ENCODE measurements at regions not wholly inside any gene's neighbourhood (a gene's known extent, or its start where the extent isn't known, plus 50 kb on each side); places are given as distances from the start of the nearest gene placed in this dataset.

DNA sequence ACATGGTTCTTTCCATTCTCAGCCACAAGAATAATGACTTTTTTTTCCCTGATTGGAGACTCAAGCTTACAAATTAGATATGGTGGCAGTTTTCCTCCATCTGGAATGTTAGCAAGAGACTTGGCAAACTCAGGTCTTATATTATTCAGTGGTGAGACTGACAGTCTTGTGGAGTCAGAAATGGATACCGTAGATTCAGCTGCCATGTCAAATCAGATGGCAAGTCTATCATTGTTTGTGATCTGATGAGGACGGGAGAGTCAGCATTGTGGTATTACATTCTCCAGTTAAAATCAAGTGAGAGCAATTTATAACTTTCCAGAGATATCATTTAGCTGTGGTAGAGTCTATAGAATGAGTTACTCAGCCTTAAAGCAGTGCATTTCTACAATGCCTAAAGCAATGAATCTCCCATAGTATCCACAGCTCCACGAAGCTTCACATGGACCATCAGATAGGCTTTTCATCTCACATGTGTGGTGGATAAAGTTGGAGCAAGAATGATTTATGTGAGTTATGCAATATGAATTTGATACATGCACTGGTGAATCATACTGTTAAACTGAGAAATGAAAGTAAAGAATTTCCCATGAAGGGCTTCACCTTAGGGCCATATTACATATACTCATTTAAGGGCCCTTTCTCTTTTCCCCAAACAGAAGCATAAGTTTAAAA lies 430.6 kb downstream of the ZNF608 start:
- Histone ChIP-seq H3K9me3 (ENCODE audit: control insufficient read depth, low read length) (no peaks in the 10 kb centered on the region), H3K4me1 (ENCODE audit: control insufficient read depth, insufficient read depth, low read length) (no peaks in the 10 kb centered on the region), H3K36me3 (ENCODE audit: control insufficient read depth, insufficient read depth, low read length) (no peaks in the 10 kb centered on the region), H3K4me3 (ENCODE audit: low read length) (no peak overlapping the region), H3K27me3 (ENCODE audit: control insufficient read depth, insufficient read depth, low read length) (no peaks in the 10 kb centered on the region), H3K9ac (ENCODE audit: low read length) (no peak overlapping the region)

DNA sequence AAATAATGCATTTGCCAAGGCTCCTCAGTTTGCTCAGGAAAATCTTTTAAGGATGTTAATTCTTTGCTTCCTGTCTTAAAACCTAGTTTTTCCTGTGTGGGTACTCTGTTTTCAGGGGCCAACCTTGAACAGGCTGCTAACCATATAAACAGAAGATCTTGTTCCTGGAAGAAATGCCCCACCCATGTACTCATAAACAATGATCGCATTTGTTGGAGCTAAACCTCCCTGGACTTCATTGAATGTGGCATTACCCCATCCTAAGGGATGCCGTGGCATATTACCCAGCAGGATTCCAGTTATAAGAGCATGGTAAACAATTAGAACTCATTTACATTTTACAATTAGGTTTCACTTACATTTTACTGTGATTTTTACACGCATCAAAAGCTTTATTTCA lies 436.0 kb downstream of the ZNF608 start:
- no peak overlapping the region for H3K9ac ChIP-seq (ENCODE audit: low read length)
- H3K4me3 ChIP-seq (ENCODE audit: low read length): no peak overlapping the region
- H3K9me3 ChIP-seq (ENCODE audit: control insufficient read depth, low read length): no peaks in the 10 kb centered on the region
- H3K4me1 ChIP-seq (ENCODE audit: control insufficient read depth, insufficient read depth, low read length): peaks cover 6% of the 10 kb centered on the region
- H3K27me3 ChIP-seq (ENCODE audit: control insufficient read depth, insufficient read depth, low read length): no peaks in the 10 kb centered on the region
- no peaks in the 10 kb centered on the region for H3K36me3 ChIP-seq (ENCODE audit: control insufficient read depth, insufficient read depth, low read length)

- no peaks in the 10 kb centered on the region for H3K9me3 ChIP-seq (ENCODE audit: control insufficient read depth, low read length)
- no peak overlapping the region for H3K9ac ChIP-seq (ENCODE audit: low read length)
Observed at GRCh38 chr5:124309241-124309980, 437.0 kb downstream of the ZNF608 start.

DNA sequence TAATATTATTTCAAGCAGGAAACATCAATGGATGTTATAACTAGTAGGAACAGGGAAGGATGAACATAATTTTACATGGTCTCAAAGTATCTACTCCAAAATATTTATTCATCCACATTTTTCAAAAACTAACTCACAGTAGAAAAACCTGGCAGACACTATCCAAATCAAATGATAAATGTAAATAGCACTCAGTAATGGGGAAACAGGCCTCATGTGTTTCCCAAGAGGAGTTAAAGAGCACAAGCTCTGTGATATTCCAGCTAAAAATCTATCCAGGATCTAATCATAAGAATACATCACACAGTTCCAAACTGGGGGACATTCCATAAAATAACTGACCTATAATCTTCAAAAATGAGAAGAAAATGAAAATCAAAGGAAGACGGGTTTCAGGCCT lies 443.1 kb downstream of the ZNF608 start:
- Histone ChIP-seq H3K27me3 (ENCODE audit: control insufficient read depth, insufficient read depth, low read length) (no peaks in the 10 kb centered on the region), H3K36me3 (ENCODE audit: control insufficient read depth, insufficient read depth, low read length) (no peaks in the 10 kb centered on the region), H3K9ac (ENCODE audit: low read length) (no peak overlapping the region), H3K4me3 (ENCODE audit: low read length) (no peak overlapping the region), H3K4me1 (ENCODE audit: control insufficient read depth, insufficient read depth, low read length) (no peaks in the 10 kb centered on the region), H3K9me3 (ENCODE audit: control insufficient read depth, low read length) (no peaks in the 10 kb centered on the region)

More at GRCh38 chr5:124309241-124309980, 437.0 kb downstream of the ZNF608 start:
- Histone ChIP-seq H3K36me3 (ENCODE audit: control insufficient read depth, insufficient read depth, low read length) (no peaks in the 10 kb centered on the region), H3K4me3 (ENCODE audit: low read length) (no peak overlapping the region), H3K27me3 (ENCODE audit: control insufficient read depth, insufficient read depth, low read length) (no peaks in the 10 kb centered on the region), H3K4me1 (ENCODE audit: control insufficient read depth, insufficient read depth, low read length) (peaks cover 6% of the 10 kb centered on the region)

DNA sequence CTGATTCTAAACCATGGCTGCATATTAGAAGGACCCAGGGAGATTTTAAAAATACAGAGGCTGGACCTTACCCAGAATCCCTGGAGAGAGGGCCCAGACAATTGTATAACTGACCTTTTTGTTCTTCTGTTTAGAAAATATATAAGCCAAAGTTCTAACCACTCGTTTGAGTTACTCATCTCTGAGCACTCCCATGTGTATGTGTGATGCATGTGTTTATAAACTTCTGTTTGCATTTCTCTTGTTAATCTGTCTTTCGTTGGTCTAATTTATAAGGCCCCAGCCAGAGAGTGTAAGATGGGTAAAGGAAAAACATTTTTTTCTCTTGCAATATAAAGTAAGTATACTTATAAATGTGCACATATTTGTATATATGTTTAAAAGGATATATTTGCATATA lies 443.9 kb downstream of the ZNF608 start:
- Histone ChIP-seq H3K27me3 (ENCODE audit: control insufficient read depth, insufficient read depth, low read length) (no peaks in the 10 kb centered on the region), H3K9ac (ENCODE audit: low read length) (no peak overlapping the region), H3K36me3 (ENCODE audit: control insufficient read depth, insufficient read depth, low read length) (no peaks in the 10 kb centered on the region), H3K9me3 (ENCODE audit: control insufficient read depth, low read length) (no peaks in the 10 kb centered on the region), H3K4me3 (ENCODE audit: low read length) (no peak overlapping the region), H3K4me1 (ENCODE audit: control insufficient read depth, insufficient read depth, low read length) (no peaks in the 10 kb centered on the region)

- Histone ChIP-seq H3K27me3 (ENCODE audit: control insufficient read depth, insufficient read depth, low read length) (no peaks in the 10 kb centered on the region), H3K9me3 (ENCODE audit: control insufficient read depth, low read length) (no peaks in the 10 kb centered on the region), H3K4me3 (ENCODE audit: low read length) (no peak overlapping the region), H3K36me3 (ENCODE audit: control insufficient read depth, insufficient read depth, low read length) (no peaks in the 10 kb centered on the region), H3K9ac (ENCODE audit: low read length) (no peak overlapping the region), H3K4me1 (ENCODE audit: control insufficient read depth, insufficient read depth, low read length) (no peaks in the 10 kb centered on the region)
Observed at GRCh38 chr5:124301850-124302249, 444.6 kb downstream of the ZNF608 start.

- no peaks in the 10 kb centered on the region for H3K4me1 ChIP-seq (ENCODE audit: control insufficient read depth, insufficient read depth, low read length)
- H3K27me3 ChIP-seq (ENCODE audit: control insufficient read depth, insufficient read depth, low read length): no peaks in the 10 kb centered on the region
- H3K9me3 ChIP-seq (ENCODE audit: control insufficient read depth, low read length): no peaks in the 10 kb centered on the region
Observed at GRCh38 chr5:124300815-124301621, 445.4 kb downstream of the ZNF608 start.

GRCh38 chr5:124297826-124298225 lies 448.6 kb downstream of the ZNF608 start:
- Histone ChIP-seq H3K9me3 (ENCODE audit: control insufficient read depth, low read length) (no peaks in the 10 kb centered on the region), H3K4me3 (ENCODE audit: low read length) (no peak overlapping the region), H3K36me3 (ENCODE audit: control insufficient read depth, insufficient read depth, low read length) (no peaks in the 10 kb centered on the region), H3K9ac (ENCODE audit: low read length) (no peak overlapping the region), H3K27me3 (ENCODE audit: control insufficient read depth, insufficient read depth, low read length) (no peaks in the 10 kb centered on the region), H3K4me1 (ENCODE audit: control insufficient read depth, insufficient read depth, low read length) (no peaks in the 10 kb centered on the region)

More at GRCh38 chr5:124300815-124301621, 445.4 kb downstream of the ZNF608 start:
- H3K4me3 ChIP-seq (ENCODE audit: low read length): no peak overlapping the region
- H3K36me3 ChIP-seq (ENCODE audit: control insufficient read depth, insufficient read depth, low read length): no peaks in the 10 kb centered on the region
- no peak overlapping the region for H3K9ac ChIP-seq (ENCODE audit: low read length)

DNA sequence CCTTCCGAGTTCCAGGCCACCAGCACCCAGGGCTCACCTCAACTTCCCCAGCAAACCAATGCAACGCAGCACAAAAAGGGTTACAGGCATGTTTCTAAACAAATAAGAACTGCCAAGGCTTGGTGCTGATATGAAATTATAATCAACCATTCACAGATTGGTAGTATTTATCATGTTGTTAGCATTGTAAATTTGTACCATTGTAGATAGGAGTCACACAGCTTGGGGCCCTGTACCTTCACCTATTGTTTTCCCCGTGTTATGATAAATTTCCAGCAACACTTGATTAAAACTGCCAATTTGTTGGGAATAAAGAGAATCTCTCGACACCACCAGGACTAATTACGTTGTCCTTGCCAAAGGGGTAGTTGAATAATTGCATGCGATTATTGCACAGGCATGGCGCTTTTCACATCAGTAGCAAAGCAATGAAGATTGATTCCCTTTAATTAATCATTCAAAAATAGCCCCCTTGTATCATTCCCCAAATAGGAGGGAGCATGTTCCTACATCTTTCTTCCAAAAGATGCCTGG lies 454.1 kb downstream of the ZNF608 start:
- Histone ChIP-seq H3K36me3 (ENCODE audit: control insufficient read depth, insufficient read depth, low read length) (no peaks in the 10 kb centered on the region), H3K4me3 (ENCODE audit: low read length) (no peak overlapping the region), H3K27me3 (ENCODE audit: control insufficient read depth, insufficient read depth, low read length) (no peaks in the 10 kb centered on the region), H3K9ac (ENCODE audit: low read length) (no peak overlapping the region), H3K4me1 (ENCODE audit: control insufficient read depth, insufficient read depth, low read length) (peaks cover 14% of the 10 kb centered on the region), H3K9me3 (ENCODE audit: control insufficient read depth, low read length) (no peaks in the 10 kb centered on the region)

- Histone ChIP-seq H3K9me3 (ENCODE audit: control insufficient read depth, low read length) (no peaks in the 10 kb centered on the region), H3K4me3 (ENCODE audit: low read length) (no peak overlapping the region), H3K36me3 (ENCODE audit: control insufficient read depth, insufficient read depth, low read length) (no peaks in the 10 kb centered on the region), H3K27me3 (ENCODE audit: control insufficient read depth, insufficient read depth, low read length) (no peaks in the 10 kb centered on the region), H3K4me1 (ENCODE audit: control insufficient read depth, insufficient read depth, low read length) (peaks cover 14% of the 10 kb centered on the region), H3K9ac (ENCODE audit: low read length) (no peak overlapping the region)
Observed at GRCh38 chr5:124289641-124290311, 456.7 kb downstream of the ZNF608 start.

- no peaks in the 10 kb centered on the region for H3K36me3 ChIP-seq (ENCODE audit: control insufficient read depth, insufficient read depth, low read length)
- no peak overlapping the region for H3K9ac ChIP-seq (ENCODE audit: low read length)
- H3K4me3 ChIP-seq (ENCODE audit: low read length): no peak overlapping the region
- H3K9me3 ChIP-seq (ENCODE audit: control insufficient read depth, low read length): no peaks in the 10 kb centered on the region
- no peaks in the 10 kb centered on the region for H3K27me3 ChIP-seq (ENCODE audit: control insufficient read depth, insufficient read depth, low read length)
- peaks cover 14% of the 10 kb centered on the region for H3K4me1 ChIP-seq (ENCODE audit: control insufficient read depth, insufficient read depth, low read length)
Observed at GRCh38 chr5:124289130-124289529, 457.3 kb downstream of the ZNF608 start.

Measured in mucosa of stomach (tissue), 1 donor.